ENCODE measurements at regions not wholly inside any gene's neighbourhood (a gene's known extent, or its start where the extent isn't known, plus 50 kb on each side); places are given as distances from the start of the nearest gene placed in this dataset.

- H3K4me1 ChIP-seq (ENCODE audit: insufficient read depth, low read length) = no peaks in the 10 kb centered on the region
- H4K8ac ChIP-seq (replicated peaks; ENCODE audit: insufficient read length, low read depth, low read length) = no peak overlapping the region
- H3K9me3 Mint-ChIP-seq = no peaks in the 10 kb centered on the region
- no peak overlapping the region for H2BK5ac ChIP-seq (ENCODE audit: insufficient read length, low read length)
- H4K20me1 ChIP-seq (ENCODE audit: control insufficient read depth, insufficient read depth, insufficient read length) = no peaks in the 10 kb centered on the region
- no peak overlapping the region for H2BK20ac ChIP-seq (ENCODE audit: low read depth, low read length, poor library complexity, severe bottlenecking)
- no peak overlapping the region for H2BK120ac ChIP-seq (ENCODE audit: low read depth, low read length, poor library complexity, severe bottlenecking)
- H3K27me3 Mint-ChIP-seq (ENCODE audit: low read depth) = no peaks in the 10 kb centered on the region; the same call in 1 of the 2 replicates
- H3K27ac ChIP-seq (ENCODE audit: insufficient read length, low read depth, low read length) = no peak overlapping the region
- H4K91ac ChIP-seq (ENCODE audit: insufficient read length, low read depth, low read length) = no peak overlapping the region
- no peaks in the 10 kb centered on the region for H3K9me3 ChIP-seq (ENCODE audit: control insufficient read depth, low read depth, low read length)
- no peak overlapping the region for H3K18ac ChIP-seq (ENCODE audit: insufficient read length, low read depth, low read length)
- H3K56ac ChIP-seq (ENCODE audit: insufficient read length, low read depth, low read length) = no peak overlapping the region
- no peak overlapping the region for H3K4me3 Mint-ChIP-seq
- H3T11ph ChIP-seq (ENCODE audit: low read length) = no peak overlapping the region
- H3K36me3 Mint-ChIP-seq (ENCODE audit: insufficient read depth in 1 of 3, low read depth in 3 of 3) = no peaks in the 10 kb centered on the region; a peak in 1 of 7 replicates
- no peak for DNase-seq
- no peak overlapping the region for H3K23ac ChIP-seq (ENCODE audit: insufficient read length, low read depth, low read length)
- H3K79me2 ChIP-seq (ENCODE audit: insufficient read depth, low read length) = no peaks in the 10 kb centered on the region
- H3K27ac Mint-ChIP-seq = no peak overlapping the region
- H3K4ac ChIP-seq (ENCODE audit: low read depth, low read length) = no peak overlapping the region
- H4K5ac ChIP-seq (ENCODE audit: insufficient read length, low read depth, low read length) = no peak overlapping the region
- H2BK15ac ChIP-seq (ENCODE audit: low read depth, low read length) = no peak overlapping the region
- H3K4me2 ChIP-seq (ENCODE audit: insufficient read depth, insufficient read length, low read length) = no peak overlapping the region
- no peaks in the 10 kb centered on the region for H3K79me1 ChIP-seq (ENCODE audit: insufficient read depth, low read depth, low read length, poor library complexity, severe bottlenecking)
- peak; percentile 80 for TF ChIP-seq CTCF (conservative IDR thresholded peaks at IDR 0.05)
- H2AK5ac ChIP-seq (ENCODE audit: insufficient read length, low read length) = no peak overlapping the region
- H3K23me2 ChIP-seq (ENCODE audit: insufficient read length, low read depth, low read length, poor library complexity, severe bottlenecking) = no peaks in the 10 kb centered on the region
- H3K27me3 ChIP-seq (ENCODE audit: insufficient read depth, low read length) = no peaks in the 10 kb centered on the region
- WGBS (ENCODE audit: extremely low coverage, insufficient read length, low lambda C conversion rate) = no CpG with 5 or more reads among the region's 4 CpGs
- H3K14ac ChIP-seq (ENCODE audit: insufficient read depth, low read length) = no peak overlapping the region
- H3K9ac ChIP-seq (ENCODE audit: extremely low read depth, insufficient read length, low read length) = no peak overlapping the region
- no peak overlapping the region for H2BK12ac ChIP-seq (ENCODE audit: insufficient read length, low read depth, low read length)
- H2AFZ ChIP-seq (ENCODE audit: low read length) = no peak overlapping the region
- H3K4me1 Mint-ChIP-seq = peaks cover 9% of the 10 kb centered on the region in 2 experiments
These were observed 94.4 kb upstream of the STEAP4 start for GRCh38 chr7:88401009-88401623.
